NCI-H1092 treated with DMSO at 0.1 percent for 48 hours (cell line): ENCODE measurements at regions not wholly inside any gene's neighbourhood (a gene's known extent, or its start where the extent isn't known, plus 50 kb on each side); places are given as distances from the start of the nearest gene placed in this dataset.

Experiments used
- DNase-seq: peaks from one replicate; lab custom pipeline; 2025; lab: John Stamatoyannopoulos, UW

DNA sequence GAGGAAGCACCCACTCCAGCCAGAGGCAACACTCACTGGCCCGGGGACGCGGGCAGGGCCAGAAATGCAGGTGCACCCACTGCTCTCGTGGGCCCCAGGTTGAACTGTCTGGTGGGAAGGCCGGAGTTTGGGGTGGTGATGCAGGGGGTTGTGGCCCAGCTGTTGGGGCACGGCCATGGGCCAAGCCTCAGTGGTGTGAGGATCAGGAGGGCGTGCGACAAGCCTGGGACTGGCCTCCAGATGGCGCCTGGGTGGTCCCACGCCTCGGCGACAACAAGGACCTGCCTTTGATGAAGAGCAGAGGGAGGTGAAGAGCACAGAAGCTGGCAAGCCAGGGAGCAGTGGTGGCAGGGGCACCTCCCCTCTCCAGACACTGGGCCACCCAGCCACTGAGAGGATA lies 240.8 kb downstream of the BRD1 start:
- no peak for DNase-seq

DNA sequence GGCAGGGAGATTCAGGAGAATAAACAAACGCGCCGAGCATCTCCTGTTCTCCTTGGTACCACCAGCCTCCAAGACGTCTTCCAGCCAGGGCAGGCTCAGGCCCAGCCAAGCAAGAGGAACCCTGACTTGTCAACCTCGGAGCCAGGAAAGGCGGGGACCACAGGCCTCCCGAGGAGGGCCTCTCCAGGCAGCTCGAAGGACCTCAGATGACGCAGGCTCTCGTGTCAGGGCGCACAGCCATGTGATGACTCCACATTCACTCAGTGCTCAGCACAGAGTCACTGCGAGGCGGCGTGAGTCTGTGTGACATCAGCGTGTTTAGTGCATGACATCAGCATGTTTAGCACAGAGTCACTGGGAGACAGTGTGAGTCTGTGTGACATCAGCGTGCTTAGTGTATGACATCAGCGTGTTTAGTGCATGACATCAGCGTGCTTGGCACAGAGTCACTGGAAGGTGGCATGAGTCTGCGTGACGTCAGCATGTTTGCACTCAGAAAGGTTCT lies 241.4 kb downstream of the BRD1 start:
- no peak for DNase-seq

GRCh38 chr22:49585461-49586243 lies 242.0 kb downstream of the BRD1 start:
- DNase-seq: no peak

- no peak for DNase-seq
Observed at GRCh38 chr22:49583886-49584505, 243.7 kb downstream of the BRD1 start.

- DNase-seq: no peak
Observed at GRCh38 chr22:49583341-49583740, 244.3 kb downstream of the BRD1 start.

DNA sequence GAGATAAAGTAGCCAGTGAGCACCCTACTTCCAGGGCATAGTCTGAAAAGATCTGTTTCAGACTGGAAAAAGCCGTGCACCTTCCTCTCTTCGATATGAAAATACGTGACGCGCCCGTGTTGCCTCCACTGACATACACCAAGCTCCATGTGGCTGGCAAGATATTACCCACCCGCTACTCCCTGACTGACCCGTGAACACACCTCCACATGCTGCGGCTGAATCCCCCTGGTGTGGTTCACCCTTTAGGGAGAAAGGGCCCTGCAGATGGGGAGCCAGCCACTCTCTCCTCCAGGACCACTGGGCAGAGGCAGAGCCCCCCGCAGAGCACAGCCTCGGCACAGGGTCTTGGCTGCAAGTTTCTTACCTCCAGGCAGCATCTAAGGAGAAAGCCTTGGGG lies 245.0 kb downstream of the BRD1 start:
- DNase-seq: no peak

DNA sequence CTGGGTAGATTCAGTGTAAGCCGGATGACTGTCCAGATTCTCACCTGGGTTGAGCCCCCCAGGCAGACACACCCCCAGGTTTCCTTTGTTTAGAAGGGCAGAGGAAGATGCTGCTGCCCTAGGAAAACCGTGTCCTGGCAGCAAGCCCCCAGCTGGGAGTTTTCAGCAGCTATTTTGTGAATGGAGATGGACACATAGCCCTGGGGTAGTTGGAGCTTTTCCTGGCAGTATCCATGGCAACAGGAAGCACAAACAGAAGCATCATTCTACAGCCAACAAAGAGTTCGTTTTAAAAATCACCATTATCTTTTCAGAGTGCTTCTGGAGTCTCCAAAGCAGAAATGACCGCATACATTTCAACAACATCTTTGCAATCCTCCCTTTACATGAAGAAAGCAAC lies 245.5 kb downstream of the BRD1 start:
- no peak for DNase-seq

- DNase-seq: no peak
Observed at GRCh38 chr22:49580024-49580423, 247.6 kb downstream of the BRD1 start.

DNA sequence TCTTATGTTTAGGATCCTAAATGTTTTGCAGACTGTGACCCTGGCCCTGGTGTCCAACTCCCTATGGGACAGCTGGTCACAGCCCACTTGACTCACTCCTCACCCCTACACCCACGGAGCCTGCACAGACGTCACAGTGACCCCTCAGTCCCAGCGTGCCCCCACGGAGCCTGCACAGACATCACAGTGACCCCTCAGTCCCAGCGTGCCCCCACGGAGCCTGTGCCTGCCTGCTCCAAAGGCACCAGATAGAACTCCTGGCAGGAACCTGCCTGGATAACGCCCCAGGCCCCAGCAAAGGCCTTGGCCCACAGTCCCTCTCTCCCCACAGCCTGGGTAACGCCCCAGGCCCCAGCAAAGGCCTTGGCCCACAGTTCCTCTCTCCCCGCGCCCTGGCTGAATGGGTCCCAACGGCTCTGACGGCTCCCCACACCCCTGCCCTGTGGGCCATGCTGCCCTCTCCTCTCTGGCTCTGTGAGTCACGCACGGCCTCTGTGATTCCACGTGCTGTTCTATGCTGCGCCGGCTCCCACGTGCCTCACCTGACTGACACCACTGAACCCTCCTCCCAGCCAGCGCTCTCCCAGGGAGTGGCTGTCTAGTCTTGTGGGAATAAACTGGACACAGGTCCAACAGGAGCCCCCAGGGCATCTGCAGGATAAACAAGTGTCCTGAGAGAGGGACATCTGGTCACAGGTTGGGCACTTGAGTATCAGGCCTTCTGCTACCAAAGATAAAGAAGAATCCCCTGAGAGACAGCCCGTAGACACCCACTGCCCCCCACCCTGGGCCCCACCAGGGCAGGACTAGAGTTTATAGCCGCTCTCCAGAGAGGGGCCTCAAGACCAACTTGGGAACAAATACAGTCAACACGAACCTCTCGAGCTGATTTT lies 250.3 kb downstream of the BRD1 start:
- no peak for DNase-seq

GRCh38 chr22:49576241-49577141 lies 251.2 kb downstream of the BRD1 start:
- DNase-seq: no peak

DNA sequence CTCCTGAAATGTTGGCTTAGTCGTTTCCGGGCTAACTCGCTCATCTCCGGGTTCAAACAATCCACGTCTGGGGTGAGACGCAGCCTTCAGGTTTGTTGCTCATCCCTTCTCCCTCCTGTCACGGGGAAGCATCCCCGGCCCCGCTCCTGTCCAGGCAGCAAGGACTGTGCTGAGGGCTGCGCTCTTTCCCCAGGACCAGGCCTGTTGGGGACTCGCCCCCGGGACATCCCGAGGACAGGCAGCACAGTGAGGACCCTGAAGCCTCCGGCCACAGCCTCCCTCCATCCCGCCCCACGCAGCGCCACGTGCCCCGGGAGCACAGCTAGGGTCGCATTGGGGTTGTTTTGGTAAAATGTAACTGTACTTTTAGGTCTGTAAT lies 252.0 kb downstream of the BRD1 start:
- no peak for DNase-seq

GRCh38 chr22:49574881-49575702 lies 252.6 kb downstream of the BRD1 start:
- DNase-seq: no peak

DNA sequence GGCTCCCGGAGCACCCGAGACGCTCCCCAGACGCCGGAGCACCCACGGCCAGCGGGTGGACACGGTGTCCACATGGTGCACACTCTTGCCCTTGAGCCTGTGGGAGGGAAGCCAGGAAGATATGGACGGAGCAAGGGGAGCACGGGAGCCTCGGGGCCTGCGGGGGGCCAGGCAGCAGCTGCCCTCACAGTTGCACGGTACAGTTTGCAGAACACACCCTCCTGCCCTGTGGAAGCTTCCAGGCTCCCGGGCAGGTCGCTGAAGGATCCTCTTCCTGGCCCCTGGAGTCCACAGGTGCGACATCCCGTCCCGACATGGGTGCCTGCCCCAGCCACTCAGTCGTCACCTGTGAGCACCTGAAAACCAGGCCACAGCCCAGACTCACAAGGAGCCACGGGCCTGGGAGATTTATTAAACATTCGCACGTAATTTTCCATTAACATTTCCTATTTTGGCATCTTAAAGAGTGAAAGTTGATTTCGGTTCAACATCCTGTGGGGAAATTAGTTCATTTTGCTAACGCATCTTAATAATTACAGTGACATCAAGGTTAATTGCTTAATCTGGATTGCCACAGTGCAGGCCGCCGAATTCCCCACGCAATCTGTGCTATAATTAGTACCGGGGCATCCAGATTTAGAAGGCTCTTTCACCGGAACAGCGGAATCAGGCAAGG lies 253.3 kb downstream of the BRD1 start:
- DNase-seq: no peak

GRCh38 chr22:49573109-49573765 lies 254.4 kb downstream of the BRD1 start:
- no peak for DNase-seq

GRCh38 chr22:49571326-49571725 lies 256.3 kb downstream of the BRD1 start:
- no peak for DNase-seq

DNA sequence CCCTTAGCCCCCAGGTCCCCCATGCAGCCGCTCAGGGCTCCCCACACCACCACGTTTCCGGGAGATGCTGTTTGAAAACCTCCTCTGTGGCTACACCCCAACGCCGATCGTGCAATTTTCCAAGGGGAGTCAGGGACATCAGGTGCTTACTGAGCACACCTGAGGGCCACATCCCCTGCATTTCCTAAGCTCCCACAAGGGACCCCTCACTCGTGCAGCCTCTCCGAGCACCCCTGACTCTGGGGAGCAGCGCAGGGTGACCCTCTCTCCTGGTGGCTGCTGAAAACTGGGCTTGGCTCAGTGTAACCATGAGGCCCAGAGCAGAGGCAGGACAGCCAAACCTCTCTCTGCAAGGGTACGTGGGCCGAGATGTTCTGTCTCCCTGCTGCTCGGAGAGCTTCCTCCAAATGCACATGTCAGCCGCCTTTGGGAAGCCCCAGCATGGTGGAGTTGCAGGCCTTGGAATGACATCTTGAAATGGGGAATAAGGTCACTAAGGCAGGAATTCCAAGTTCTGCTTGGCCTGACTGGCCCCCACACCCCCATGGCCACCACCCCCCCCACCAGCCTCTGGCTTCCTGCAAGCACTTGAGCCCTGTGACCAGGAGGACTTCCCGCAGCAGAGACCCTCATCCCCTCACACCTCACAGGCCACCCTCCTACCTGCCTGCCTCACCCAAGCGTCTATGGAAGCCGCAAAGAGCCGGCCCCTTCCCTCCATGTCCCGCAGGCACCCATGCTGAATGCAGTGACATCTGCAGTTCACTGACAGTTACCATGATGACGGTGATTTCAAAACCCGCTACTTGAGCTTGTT lies 257.4 kb downstream of the BRD1 start:
- DNase-seq: no peak

DNA sequence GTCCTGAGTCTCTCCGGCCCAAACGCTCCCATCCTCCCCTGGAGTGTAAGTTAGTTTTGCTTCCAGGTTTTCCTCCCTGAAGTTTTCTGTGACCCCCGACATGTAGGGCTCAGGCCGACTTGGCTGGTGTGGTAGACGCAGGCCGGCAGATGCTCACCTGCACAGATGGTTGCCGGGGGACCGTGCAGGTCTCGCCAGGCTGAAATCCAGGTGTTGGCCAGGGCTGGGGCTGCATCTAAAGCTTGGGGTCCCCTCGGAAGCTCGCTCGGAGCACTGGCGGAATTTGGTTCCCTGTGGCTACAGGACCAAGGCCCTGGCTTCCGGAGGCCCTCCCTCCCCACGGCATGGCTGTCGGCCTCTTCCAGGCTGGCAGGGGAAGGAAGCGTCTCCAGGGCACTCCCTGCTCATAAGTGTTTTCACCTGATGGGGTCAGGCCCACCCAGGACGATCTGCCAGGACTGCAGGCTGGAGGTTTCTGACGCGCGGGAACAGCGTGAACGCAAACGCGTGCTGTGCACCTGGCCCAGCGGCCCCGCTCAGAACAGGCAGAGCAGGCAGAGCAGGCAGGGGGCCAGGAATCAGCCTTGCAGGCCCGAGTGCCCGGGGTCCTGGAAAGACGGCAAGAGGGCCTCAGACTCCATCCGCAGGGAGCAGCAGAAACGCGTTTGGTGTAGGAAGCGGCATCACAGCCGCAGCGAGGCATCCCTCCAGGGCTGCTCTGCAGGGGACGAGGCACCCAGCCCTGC lies 258.2 kb downstream of the BRD1 start:
- DNase-seq: no peak

DNA sequence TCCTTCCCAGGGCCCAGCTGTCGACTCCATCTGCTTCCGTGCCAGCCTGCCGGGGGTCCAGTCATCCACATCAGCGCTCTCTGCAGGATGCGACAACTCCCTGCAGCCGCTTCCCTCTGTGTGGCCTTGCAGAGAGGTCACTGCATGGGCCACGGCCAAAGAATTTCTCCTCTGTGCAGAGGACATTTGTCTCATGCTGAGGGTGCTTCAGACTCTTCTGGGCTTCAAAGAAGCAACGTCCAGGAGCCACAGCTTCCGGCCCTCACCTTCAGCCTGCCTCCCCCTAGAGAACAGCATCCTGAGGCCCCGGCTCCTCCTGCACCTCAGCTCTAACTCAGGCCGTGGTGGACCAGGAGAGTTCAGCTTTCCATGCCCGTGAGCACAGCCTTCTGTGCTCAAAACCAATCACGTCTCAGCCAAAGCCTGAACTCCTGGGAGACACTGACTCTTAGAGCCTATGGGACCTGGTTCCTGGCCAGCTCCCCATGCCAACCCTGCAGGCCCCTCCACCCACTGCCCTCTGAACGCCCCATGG lies 258.9 kb downstream of the BRD1 start:
- no peak for DNase-seq
